Stimulated activated CD8-positive, alpha-beta memory T cell treated with anti-CD3 and anti-CD28 coated beads, Interleukin-15, amount 100 ng/mL, for 24 hours (primary cell): ENCODE measurements at regions not wholly inside any gene's neighbourhood (a gene's known extent, or its start where the extent isn't known, plus 50 kb on each side); places are given as distances from the start of the nearest gene placed in this dataset.

Experiments
- DNase-seq: peaks from one replicate; pipeline ENCODE4 v3.0.0-alpha.2; 2020; ENCODE audit warnings: low read depth

DNA sequence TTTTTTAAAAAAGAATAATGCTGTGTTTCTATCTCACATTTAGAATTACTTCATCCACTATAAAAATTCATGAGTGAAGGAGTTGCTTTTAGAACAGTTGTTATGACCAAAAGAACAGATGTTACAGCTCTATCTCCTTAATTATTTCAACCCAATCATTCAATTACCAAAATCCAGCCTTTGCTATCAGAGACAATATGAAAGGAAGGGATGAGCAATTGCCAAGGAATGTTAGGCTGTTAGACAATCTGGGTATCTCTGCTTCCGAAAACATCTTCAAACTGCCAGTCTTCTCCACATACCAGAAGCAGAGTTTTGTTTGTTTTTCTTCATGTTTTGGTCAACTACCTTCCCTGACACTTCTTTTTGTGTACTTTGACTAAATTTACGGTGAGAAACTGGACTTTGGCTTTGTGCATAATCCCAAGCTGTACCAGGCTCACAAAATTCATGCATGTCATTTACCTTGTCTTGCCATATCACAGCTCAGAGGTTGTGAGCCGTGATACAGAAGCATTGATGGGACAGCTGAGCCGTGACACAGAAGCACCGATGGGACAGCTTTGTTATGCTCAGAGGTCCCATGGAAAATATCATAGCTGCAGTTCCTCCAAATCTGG lies 405.5 kb downstream of the KIF4B start:
- DNase-seq: no peak

DNA sequence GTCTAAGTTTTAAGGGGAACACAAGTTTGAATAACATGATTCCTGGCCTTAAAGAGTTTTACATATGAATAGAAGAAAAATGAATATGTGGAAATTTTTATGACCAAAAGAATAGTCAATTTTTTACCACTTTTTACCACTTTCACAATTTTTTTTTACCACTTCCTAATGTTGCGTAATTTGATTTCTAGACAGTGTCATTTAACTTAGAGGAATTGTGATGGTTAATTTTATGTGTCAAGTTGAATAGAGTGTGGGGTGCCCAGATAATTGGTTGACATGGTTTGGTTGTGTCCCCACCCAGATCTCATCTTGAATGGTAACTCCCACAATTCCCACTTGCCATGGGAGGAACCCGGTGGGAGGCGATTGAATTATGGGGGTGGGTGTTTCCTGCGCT lies 416.6 kb downstream of the KIF4B start:
- no peak for DNase-seq

DNA sequence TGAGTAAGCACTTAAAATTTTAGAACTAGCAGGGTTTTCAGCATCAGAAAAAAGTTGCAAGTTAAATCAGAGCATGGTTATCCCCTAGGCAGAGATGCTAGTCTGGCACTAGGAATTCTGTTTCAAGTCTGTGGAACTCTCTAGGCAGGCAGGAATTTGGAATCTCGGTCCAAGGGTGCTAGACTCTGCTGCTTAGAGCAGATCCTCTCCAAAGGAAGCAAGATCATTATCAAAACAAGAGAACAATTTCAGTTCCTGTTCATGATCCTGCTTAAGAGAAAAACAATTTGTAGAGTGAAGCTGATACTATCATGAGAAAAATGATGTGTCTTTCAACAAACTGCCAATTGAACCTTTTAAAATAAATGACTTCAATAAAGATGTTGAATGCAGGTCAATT lies 420.7 kb downstream of the KIF4B start:
- DNase-seq: no peak

DNA sequence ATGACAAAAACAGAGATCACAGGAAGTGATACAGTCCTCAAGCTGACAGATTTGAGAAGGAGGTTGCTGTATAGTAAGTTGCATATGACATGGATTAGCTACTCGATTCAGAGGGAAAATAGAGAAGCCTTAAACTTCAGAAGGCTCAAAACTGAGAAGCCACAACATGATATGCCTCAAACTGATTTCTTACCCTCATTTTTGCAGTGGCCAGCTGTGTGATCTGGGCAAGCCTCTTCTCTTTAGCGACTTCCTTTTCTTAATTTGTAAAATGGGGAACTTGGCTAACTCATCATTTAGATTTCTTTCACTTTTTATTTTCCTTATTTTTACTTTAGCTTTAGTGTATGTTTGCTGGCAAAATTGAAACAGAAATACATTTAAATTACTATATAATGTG lies 421.1 kb downstream of the KIF4B start:
- no peak for DNase-seq

DNA sequence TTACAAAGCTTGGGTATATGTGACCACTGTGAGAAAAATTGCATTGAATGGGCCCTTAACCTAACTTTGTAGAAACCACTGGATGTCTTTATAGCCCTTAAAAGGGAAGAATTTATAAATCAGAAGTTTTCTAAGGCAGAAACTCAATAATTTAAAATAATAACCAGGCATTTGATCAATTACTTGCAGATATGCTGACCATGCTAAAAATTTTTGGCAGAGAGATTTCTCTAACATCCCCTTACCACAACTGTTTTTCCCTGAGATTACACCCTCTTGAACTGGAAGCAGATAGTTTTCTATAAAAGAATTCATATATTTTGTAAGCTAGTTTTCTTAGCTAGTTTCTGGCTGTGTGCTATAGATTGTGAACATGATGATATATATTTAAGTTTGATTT lies 428.3 kb downstream of the KIF4B start:
- DNase-seq: no peak

DNA sequence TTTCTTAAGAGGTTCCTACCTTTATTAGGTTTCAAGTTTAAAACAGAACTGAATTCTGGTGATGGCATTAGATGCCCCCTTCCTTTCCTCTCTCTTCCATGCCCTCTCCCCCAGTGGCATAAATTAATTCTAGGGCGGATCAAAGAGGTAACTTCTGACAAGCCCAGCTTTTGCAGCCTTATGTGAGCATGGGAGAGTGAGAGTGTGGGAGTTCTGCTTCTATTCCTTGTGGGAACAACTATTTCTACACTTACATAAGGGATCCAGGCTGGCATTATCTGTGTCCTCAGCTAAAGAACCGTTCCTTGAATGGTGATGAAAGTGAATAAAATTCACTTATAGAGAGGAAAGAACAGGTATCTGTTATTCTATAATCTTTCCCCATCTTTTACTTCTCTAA lies 437.6 kb downstream of the KIF4B start:
- no peak for DNase-seq

DNA sequence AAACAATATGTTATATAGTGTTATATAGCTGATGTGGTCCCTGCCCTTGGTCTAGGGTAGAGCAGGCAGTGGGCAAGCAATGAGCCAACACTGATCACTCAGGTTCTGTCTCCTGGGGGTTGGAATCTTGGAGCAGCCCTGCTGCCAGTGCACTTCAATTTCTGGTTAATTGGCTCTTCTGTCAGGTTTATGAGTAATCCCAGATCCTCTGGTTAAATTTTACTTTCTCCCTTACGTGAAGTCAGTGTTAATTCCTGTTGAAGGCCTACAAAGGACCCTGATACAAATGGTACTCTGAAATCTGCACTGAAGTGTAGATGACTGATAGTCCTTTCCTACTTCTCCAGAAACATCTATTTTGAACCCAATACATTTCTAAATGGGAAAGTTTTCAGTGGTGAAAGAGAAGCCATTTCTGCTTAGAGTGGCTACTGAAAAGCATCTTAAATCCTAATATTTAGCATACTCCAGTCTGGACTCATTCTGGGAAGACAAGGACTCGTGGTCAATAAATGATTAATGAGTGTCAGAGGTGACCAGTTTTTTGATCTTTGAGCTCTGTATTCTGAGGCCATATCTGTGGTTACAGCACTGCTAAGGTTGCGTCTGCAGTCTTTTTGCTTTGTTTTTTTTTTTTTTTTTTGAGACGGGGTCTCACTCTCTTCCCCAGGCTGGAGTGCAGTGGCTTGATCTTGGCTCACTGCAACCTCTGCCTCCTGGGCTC lies 442.4 kb downstream of the KIF4B start:
- DNase-seq: no peak

DNA sequence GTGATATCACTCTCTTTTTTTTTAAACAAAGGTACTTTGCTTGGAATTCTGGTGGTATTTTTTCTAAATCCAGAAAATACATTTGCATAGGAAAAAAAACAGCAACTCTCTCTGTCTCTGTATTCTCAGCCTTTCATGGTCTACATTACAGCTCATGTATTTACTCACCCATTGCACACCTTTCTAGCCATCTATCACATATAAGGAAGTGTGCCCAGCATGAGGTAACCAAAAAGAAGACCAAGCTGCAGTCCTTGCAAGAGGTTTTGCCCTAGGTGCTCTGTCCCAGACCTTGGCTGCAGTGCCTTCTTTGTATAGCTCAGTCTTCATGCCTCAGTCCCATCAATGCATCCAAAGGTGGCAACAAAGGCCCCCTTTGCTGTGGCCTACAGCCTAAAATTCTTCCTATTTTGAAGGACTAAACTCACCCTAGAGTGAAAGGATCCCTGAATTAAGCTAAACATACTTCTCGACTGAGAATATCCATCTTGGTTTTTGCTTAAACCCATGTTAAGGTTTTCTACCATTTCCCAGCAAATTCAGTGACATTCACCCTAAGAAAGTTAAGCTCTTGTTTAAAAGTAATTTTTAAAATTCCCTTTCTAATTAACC lies 446.4 kb downstream of the KIF4B start:
- no peak for DNase-seq

DNA sequence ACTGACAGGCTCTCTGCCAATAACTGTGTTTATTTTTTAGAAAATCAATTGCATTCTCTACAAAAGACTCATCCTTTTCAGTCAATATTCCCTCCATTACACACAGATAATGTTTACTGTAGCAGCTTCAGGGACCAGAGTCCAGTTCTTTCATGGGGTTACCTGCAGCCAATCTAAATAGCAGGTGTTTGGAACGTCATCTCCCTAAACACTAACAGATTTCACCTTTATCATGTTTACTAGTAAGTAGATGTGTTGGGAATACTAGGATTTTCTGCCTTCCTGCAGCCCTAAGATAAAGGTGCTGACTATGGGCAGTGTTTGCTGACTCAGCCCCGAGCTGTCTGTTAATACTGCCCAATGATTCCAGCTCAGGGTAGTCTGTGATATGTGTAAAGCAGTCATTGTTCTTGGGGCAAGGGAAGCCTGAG lies 447.0 kb downstream of the KIF4B start:
- DNase-seq: no peak

DNA sequence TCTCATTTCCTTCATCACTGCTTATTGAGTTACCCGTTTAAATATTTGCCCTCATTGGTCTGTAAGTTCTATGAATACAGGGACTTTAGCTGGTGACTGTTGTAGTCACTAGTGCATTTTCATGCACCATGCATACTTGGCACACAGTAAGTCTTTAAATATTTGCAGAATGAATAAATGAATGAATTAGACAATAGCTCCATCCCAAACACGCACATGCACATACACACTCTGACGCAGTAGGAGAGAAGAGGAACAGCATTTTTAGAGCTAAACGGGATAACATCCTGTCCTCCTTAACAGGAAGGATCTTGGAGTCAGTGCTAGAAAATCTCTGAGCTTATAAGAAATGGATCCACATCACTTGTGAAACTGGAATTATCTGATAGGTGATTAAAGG lies 447.7 kb downstream of the KIF4B start:
- DNase-seq: no peak

DNA sequence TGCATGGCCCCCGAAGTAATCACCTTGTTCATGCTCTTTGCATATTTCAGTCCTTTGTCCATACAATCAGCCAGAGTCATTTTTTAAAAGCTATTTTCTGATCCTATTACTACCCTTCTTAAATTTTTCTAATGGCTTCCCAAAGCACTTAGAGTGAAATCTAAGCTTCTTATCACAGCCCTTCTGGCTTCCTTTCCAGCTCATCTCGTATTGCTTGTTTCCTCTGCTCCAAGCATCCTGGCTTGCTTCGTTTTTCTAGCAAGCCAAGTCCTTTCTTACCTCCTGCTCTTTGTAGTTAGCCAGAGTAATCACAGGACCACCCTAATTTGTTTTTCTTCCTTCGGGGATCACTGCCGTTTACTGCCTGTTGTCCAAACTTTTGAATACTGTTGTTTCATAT lies 453.3 kb downstream of the KIF4B start:
- DNase-seq: no peak

DNA sequence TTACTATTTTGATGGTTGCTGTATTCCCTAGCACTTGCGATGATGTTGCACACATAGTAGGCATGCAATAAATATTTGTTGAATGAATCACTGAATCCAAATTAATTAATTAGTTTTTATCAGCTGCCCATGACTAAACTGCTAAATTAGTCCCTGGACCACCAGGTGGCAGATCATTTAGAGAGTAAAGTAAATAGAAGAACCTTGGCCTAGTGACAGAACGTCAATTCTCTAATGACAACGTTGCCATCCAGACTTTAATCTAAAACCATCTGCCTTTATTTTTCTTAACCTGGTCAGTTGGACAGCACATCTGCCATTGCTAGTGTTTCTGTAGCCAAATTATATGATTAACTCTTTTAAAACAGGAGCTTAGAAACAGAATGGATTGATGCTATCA lies 457.5 kb downstream of the KIF4B start:
- DNase-seq: no peak

DNA sequence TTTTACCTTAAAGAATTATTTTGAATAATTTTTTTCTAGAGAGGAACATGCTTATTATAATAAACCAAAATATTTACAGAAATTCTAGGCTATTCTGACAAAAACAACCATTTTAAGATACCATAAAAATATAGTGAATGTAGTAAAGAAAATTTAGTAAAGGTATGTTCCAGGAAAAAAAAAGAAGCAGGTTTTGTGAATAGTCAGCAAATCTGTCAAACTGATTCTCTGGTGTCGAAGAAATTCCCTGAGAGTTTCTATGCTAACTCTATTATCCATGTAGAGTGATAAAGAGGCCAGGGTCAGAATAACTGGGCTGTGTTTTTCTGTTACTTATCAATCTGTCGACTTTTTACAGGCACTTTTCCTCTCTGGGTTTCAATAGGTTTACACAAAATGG lies 459.2 kb downstream of the KIF4B start:
- DNase-seq: no peak

DNA sequence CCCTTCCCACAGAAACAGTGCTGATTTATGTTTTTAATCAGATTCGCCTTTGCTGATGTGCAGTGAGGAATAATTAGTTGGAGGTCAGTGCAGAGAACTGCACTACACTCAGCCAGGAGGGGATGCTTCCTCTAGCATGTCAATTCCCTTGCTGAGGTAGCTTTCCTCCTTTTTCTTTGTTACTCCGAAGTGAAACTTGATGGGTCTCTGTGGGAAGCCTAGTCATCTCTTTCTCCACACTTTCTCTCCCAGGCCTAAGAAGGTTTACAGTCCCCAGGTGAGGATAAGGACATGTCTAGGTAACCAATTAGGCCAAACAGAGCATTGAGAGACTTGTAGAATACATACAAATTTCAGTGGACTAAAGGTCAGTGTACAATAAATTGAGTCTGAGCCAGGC lies 461.8 kb downstream of the KIF4B start:
- DNase-seq: no peak

DNA sequence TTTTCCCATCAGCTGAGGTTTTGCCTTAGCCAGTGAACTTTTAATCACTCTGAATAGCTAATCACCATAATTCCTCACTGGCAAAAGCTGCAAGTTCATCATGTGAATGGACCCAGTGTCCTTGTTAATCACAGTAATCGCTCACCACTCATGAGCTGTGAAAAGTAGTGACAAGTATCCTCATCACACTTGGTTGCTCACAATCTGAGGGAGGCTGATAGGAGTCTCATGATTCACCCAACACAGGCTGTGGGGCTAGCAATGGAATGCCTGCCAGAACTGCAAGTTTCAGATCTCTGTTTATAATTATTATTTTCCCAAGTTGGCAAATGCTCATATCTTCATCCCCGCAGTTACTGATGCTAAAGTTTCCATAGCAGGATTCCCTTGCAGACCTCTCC lies 467.2 kb downstream of the KIF4B start:
- no peak for DNase-seq

DNA sequence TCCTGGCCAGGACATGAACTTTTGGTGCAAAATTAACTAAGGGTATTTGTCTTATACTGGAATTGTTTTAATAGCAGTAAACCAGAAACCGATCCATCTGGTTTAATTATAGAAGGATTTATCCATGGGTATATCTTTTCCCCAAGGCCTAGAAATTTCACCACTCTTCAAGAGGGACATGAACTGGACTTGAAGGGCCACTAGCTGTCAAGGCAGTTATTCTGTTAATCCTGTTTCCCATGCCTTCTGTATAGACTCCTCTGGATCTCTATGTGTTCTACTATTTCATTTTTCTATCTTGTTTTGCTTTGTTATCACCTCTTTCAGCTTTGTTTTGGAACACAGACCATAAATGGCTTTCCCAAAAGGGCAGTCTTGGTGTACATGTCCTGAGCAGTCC lies 467.6 kb downstream of the KIF4B start:
- no peak for DNase-seq

DNA sequence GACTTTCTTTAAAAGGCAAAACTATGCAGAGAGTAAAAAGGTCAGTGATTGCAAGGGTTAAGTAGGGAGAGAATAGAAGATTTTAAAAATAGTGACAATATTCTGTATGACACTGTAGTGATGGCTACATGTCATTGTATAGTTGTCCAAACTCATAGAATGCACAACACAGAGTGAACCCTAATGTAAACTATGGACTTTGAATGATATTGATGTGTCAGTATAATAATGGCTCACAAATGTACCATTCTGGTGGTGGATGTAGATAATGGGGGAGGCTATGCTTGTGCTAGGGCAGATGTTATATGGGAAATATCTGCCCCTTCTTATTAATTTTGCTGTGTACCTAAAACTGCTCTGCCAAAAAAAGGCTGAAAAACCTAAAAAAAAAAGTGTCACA lies 468.9 kb downstream of the KIF4B start:
- DNase-seq: no peak

DNA sequence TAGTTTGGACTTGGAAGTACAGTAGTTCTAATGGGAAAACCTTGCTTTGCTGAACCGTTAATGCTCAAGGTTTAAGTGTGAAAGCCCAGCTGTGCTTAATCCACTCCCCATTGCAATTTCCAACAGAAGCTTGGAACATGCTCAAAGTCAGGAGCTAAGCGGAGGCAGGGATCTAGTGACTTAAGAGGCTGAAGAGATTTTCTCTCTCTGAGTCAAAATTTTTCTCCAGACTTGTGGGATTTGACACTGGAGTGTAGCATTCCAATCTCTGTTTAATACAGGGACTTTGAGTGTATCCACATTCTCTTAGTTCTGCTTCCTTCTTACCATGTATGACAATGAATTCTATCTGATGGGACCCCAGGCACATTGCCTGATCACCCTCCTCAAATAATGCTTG lies 471.8 kb downstream of the KIF4B start:
- no peak for DNase-seq

DNA sequence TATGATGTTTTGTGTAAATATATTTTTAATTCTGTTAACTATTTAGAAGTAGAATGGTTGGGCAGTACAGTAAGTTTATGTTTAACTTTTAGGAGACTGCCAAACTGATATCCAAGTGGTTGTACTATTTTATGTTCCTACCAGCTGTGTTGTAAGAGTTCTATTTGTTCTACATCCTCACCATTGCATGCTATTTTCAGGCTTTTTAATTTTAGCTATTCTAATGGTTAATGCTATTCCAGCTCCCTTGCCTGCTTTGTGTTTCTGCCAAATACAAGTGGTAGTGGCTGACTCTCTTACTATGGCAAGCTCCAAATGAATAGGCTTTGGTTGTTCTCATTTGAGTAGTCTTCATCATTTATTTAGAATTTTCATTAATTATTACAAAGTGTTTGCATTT lies 476.4 kb downstream of the KIF4B start:
- DNase-seq: no peak

DNA sequence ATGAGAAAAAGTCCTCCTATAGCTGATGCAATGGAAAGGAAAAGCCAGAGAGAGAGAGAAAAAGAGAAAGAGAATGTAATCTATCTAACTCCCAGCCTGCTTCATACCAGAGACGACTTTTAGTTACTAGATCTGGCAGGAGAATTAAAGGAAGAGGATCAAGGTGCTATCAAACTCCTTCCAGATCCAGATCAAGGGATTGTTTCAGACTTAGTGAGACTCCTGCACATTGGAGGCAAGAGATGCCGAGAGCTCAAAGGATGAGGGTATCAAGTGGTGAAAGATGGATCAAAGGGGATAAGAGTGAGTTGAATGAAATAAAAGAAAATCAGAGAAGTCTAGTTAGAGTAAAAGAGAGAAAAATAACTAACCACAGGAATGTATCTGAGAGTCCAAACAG lies 478.6 kb downstream of the KIF4B start:
- DNase-seq: no peak

DNA sequence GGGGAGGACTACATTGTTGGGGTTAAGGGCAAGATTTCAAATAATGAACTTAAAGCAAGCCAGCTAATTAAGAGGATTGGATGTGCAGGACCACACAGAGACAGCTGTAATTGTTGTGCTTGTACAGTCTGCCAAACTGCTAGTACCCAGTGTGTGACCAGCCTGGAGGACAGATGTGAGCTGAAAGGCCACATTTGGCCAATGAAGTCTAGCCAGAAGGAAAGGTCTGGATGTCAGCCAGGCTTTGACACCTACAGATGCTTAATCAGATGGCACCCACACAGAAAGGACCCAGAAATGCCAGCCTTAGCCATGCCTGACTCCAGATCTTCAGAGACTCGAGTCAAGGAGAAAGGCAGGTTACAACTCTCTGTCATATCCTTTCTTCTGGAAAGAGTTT lies 491.1 kb downstream of the KIF4B start:
- DNase-seq: no peak

DNA sequence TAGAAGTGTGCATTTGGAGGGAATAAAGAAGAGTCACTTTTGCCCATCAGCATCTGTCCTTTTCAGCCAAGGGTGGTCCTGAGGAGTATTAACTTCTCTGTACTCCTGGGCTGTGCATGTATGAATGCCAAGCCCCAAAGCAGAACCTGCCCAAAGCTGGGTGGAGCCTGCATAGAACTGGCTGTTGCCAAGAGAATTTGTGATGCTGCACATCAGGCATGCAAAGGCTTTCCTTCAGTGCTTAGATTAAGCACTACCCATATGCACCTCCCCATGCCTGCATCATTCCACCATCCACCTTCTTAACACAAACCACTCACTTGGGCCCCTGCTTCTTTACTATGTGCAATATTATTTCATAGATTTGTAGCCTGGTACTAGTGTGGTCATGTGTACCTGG lies 493.8 kb downstream of the KIF4B start:
- no peak for DNase-seq

DNA sequence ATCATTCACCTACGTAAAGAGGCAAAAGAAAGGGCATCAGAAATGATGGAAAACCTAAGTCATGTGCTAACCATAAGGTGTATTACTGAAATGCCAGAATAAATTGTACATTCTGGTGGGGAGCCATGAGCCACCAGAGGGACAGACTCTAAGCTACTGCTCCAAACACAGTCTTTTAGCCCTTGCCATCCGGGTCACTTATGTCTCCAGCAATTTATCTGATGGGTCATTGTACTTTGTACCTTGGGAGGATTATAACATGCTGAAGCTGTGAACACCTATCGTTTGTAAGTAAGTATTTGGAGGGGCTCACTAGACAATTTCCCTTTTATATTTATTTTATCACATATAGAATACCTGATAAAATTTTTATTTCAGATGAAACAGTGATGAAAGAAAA lies 495.1 kb downstream of the KIF4B start:
- DNase-seq: no peak

DNA sequence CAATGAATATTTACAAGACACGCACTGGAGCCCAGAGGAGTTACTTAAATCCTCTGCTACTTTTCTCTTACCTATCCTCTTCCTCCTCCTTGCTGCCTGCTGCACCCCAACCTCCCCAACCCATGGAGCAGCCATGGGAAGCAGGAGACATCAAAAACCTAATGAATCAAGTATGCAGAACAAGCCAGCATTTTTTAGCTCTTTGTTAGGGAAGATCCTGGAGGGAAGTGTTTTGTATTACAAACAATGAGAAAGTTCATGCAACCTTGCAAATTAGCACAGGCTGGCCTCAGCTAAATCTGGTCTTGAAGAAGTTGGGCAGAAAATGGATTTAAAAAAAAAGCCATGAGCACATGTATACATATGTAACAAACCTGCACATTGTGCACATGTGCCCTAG lies 498.8 kb downstream of the KIF4B start:
- DNase-seq: no peak
